DOHH2 (cell line): ENCODE measurements at regions not wholly inside any gene's neighbourhood (a gene's known extent, or its start where the extent isn't known, plus 50 kb on each side); places are given as distances from the start of the nearest gene placed in this dataset.

Experiments used
- H3F3A ChIP-seq: fragments of 200-600 bp; sonication (generic), shearing (Covaris generic); 2 replicates; pipeline ENCODE4 v1.6.0; 2016; ENCODE audit warnings: antibody characterized with exemption, mild to moderate bottlenecking; ENCODE audit not compliant: control insufficient read depth, insufficient read depth
- H3K27ac ChIP-seq: fragments of 200-600 bp; sonication (generic); 2 replicates; pipeline ENCODE4 v1.5.1; 2014; ENCODE audit warnings: low read depth, mild to moderate bottlenecking, low read length, moderate library complexity
- H3K27me3 ChIP-seq: fragments of 200-600 bp; sonication (generic); 2 replicates; pipeline ENCODE4 v1.6.1; 2014; ENCODE audit warnings: mild to moderate bottlenecking, low read length, mixed read lengths; ENCODE audit not compliant: control insufficient read depth
- H3K36me3 ChIP-seq: fragments of 200-600 bp; sonication (generic); 2 replicates; pipeline ENCODE4 v1.6.1; 2014; ENCODE audit warnings: mild to moderate bottlenecking, low read length, moderate library complexity, mixed read lengths; ENCODE audit not compliant: control insufficient read depth
- H3K4me1 ChIP-seq: fragments of 200-600 bp; sonication (generic); 2 replicates; pipeline ENCODE4 v1.6.1; 2014; ENCODE audit warnings: mild to moderate bottlenecking, low read length, mixed read lengths; ENCODE audit not compliant: control insufficient read depth
- H3K4me2 ChIP-seq: fragments of 200-600 bp; sonication (generic); 2 replicates; pipeline ENCODE4 v1.6.0; 2014; ENCODE audit warnings: mild to moderate bottlenecking, low read length, moderate library complexity
- H3K4me3 ChIP-seq: fragments of 200-600 bp; sonication (generic); 2 replicates; pipeline ENCODE4 v1.5.1; 2014; ENCODE audit warnings: mild to moderate bottlenecking, low read length, mixed read lengths
- H3K79me2 ChIP-seq: fragments of 200-600 bp; sonication (generic); 2 replicates; pipeline ENCODE4 v1.6.1; 2014; ENCODE audit warnings: mild to moderate bottlenecking, low read length, mixed read lengths; ENCODE audit not compliant: control insufficient read depth
- H3K9me2 ChIP-seq: fragments of 200-600 bp; sonication (generic); replicated peaks from 2 replicates; pipeline ENCODE4 v1.6.1; 2014; ENCODE audit warnings: mild to moderate bottlenecking, low read length, mixed read lengths; ENCODE audit not compliant: control insufficient read depth
- H3K9me3 ChIP-seq: fragments of 200-600 bp; sonication (generic); 2 replicates; pipeline ENCODE4 v1.6.1; 2014; ENCODE audit warnings: antibody characterized with exemption, low read length, mixed read lengths; ENCODE audit not compliant: control insufficient read depth, insufficient read depth
- H4K20me1 ChIP-seq: fragments of 200-600 bp; sonication (generic); 2 replicates; pipeline ENCODE4 v1.6.0; 2014; ENCODE audit warnings: low read depth, mild to moderate bottlenecking, antibody characterized with exemption, low read length, moderate library complexity; ENCODE audit not compliant: control insufficient read depth, insufficient read depth
- CTCF ChIP-seq: fragments of 200-600 bp; sonication (generic); IDR thresholded peaks from one replicate; pipeline ENCODE4 v1.5.1; 2014; ENCODE audit warnings: antibody characterized with exemption, mild to moderate bottlenecking, low read depth, low read length; ENCODE audit not compliant: poor library complexity, severe bottlenecking
- EZH2phosphoT487 ChIP-seq: fragments of 200-600 bp; sonication (generic); IDR thresholded peaks from 2 replicates; pipeline ENCODE4 v1.6.1; 2017; ENCODE audit warnings: borderline replicate concordance, mild to moderate bottlenecking, antibody characterized with exemption, low read length, moderate library complexity, mixed read lengths

- no peaks in the 10 kb centered on the region for H3K36me3 ChIP-seq
- H3K27ac ChIP-seq: no peak overlapping the region
- no peaks in the 10 kb centered on the region for H4K20me1 ChIP-seq
- H3K4me2 ChIP-seq: no peak overlapping the region
- H3K4me3 ChIP-seq: no peak overlapping the region
- no peaks in the 10 kb centered on the region for H3K27me3 ChIP-seq
- H3F3A ChIP-seq: no peaks in the 10 kb centered on the region
- H3K79me2 ChIP-seq: no peaks in the 10 kb centered on the region
- no peaks in the 10 kb centered on the region for H3K9me2 ChIP-seq
- TF ChIP-seq CTCF: no peak
- no peak for TF ChIP-seq EZH2phosphoT487
- no peaks in the 10 kb centered on the region for H3K4me1 ChIP-seq
- H3K9me3 ChIP-seq: no peaks in the 10 kb centered on the region
These were observed 621.2 kb upstream of the PRMT6 start for GRCh38 chr1:106435269-106435668.

- TF ChIP-seq CTCF (no peak), EZH2phosphoT487 (no peak)
- Histone ChIP-seq H3F3A (no peaks in the 10 kb centered on the region), H3K4me2 (no peak overlapping the region), H3K9me2 (no peaks in the 10 kb centered on the region), H3K4me1 (no peaks in the 10 kb centered on the region), H3K9me3 (no peaks in the 10 kb centered on the region), H3K79me2 (no peaks in the 10 kb centered on the region), H3K36me3 (no peaks in the 10 kb centered on the region), H4K20me1 (no peaks in the 10 kb centered on the region), H3K4me3 (no peak overlapping the region), H3K27ac (no peak overlapping the region), H3K27me3 (no peaks in the 10 kb centered on the region)
These were observed 617.0 kb upstream of the PRMT6 start for GRCh38 chr1:106439475-106439874.

- H3K9me2 ChIP-seq: no peaks in the 10 kb centered on the region
- no peaks in the 10 kb centered on the region for H3K4me1 ChIP-seq
- H3F3A ChIP-seq: no peaks in the 10 kb centered on the region
- H3K4me2 ChIP-seq: no peak overlapping the region
- no peaks in the 10 kb centered on the region for H3K9me3 ChIP-seq
- H3K36me3 ChIP-seq: no peaks in the 10 kb centered on the region
- no peak overlapping the region for H3K27ac ChIP-seq
- H3K27me3 ChIP-seq: no peaks in the 10 kb centered on the region
- no peak overlapping the region for H3K4me3 ChIP-seq
- TF ChIP-seq EZH2phosphoT487 (no peak), CTCF (no peak)
- no peaks in the 10 kb centered on the region for H4K20me1 ChIP-seq
- no peaks in the 10 kb centered on the region for H3K79me2 ChIP-seq
These were observed 609.0 kb upstream of the PRMT6 start for GRCh38 chr1:106447466-106447865.

- Histone ChIP-seq H3K27me3 (no peaks in the 10 kb centered on the region), H3K4me1 (no peaks in the 10 kb centered on the region), H3K4me2 (no peak overlapping the region), H3K27ac (no peak overlapping the region), H3F3A (no peaks in the 10 kb centered on the region), H3K4me3 (no peak overlapping the region), H3K79me2 (no peaks in the 10 kb centered on the region), H3K36me3 (no peaks in the 10 kb centered on the region), H3K9me2 (no peaks in the 10 kb centered on the region), H4K20me1 (no peaks in the 10 kb centered on the region), H3K9me3 (no peaks in the 10 kb centered on the region)
- TF ChIP-seq EZH2phosphoT487: no peak
- no peak for TF ChIP-seq CTCF
These were observed 599.6 kb upstream of the PRMT6 start for GRCh38 chr1:106456832-106457231.
